Endometrium (tissue), 2 donors: ENCODE measurements at regions not wholly inside any gene's neighbourhood (a gene's known extent, or its start where the extent isn't known, plus 50 kb on each side); places are given as distances from the start of the nearest gene placed in this dataset.

ENCODE experiments used
- FAIRE-seq: peaks from 2 replicates; lab custom pipeline; 2012; peaks lifted over from hg19 to GRCh38; lab: Jason Lieb, UNC
- donor health status: control.
- donor health status: control.

GRCh38 chr2:6290217-6291015 lies 575.3 kb downstream of the CMPK2 start:
- no peak for FAIRE-seq

- FAIRE-seq: no peak
These were observed 570.9 kb downstream of the CMPK2 start for GRCh38 chr2:6294791-6295190.

GRCh38 chr2:6297238-6297637 lies 568.5 kb downstream of the CMPK2 start:
- no peak for FAIRE-seq

GRCh38 chr2:6301426-6301825 lies 564.3 kb downstream of the CMPK2 start:
- no peak for FAIRE-seq

GRCh38 chr2:6308986-6309385 lies 556.7 kb downstream of the CMPK2 start:
- no peak for FAIRE-seq

GRCh38 chr2:6309415-6310255 lies 556.1 kb downstream of the CMPK2 start:
- FAIRE-seq: no peak

GRCh38 chr2:6310256-6311215 lies 555.2 kb downstream of the CMPK2 start:
- FAIRE-seq: no peak

- no peak for FAIRE-seq
These were observed 553.3 kb downstream of the CMPK2 start for GRCh38 chr2:6312367-6312766.

- FAIRE-seq: no peak
These were observed 551.3 kb downstream of the CMPK2 start for GRCh38 chr2:6314218-6314960.

- FAIRE-seq: no peak
These were observed 540.1 kb downstream of the CMPK2 start for GRCh38 chr2:6325616-6326015.

GRCh38 chr2:6326958-6327357 lies 538.7 kb downstream of the CMPK2 start:
- FAIRE-seq: no peak

GRCh38 chr2:6336752-6337471 lies 528.8 kb downstream of the CMPK2 start:
- no peak for FAIRE-seq

- FAIRE-seq: no peak
These were observed 528.3 kb downstream of the CMPK2 start for GRCh38 chr2:6337472-6337820.

GRCh38 chr2:6341588-6342129 lies 524.0 kb downstream of the CMPK2 start:
- FAIRE-seq: no peak

- no peak for FAIRE-seq
These were observed 523.3 kb downstream of the CMPK2 start for GRCh38 chr2:6342273-6342920.

GRCh38 chr2:6343076-6343475 lies 522.6 kb downstream of the CMPK2 start:
- no peak for FAIRE-seq

- no peak for FAIRE-seq
These were observed 513.5 kb downstream of the CMPK2 start for GRCh38 chr2:6352247-6352646.

GRCh38 chr2:6352906-6353515 lies 512.7 kb downstream of the CMPK2 start:
- no peak for FAIRE-seq

GRCh38 chr2:6353669-6354068 lies 512.0 kb downstream of the CMPK2 start:
- FAIRE-seq: no peak

GRCh38 chr2:6354546-6354945 lies 511.2 kb downstream of the CMPK2 start:
- no peak for FAIRE-seq
